GM12878 (cell line): ENCODE measurements at regions not wholly inside any gene's neighbourhood (a gene's known extent, or its start where the extent isn't known, plus 50 kb on each side); places are given as distances from the start of the nearest gene placed in this dataset.

Experiments used
- ATAC-seq: fragments of 200-7000 bp; cut with Tn5 transposase; 3 replicates; pipeline ENCODE4 v1.9.1; 2020; ENCODE audit warnings: mild to moderate bottlenecking, moderate library complexity
- BruUV-seq: library from RNA; stranded (reverse); fragments of 400-500 nt; replicated peaks from 2 replicates; lab custom pipeline; 2021; lab: Mats Ljungman, UMichigan
- CTCF ChIA-PET: fragments of 300-600 bp; sonication (Branson Sonifier 250); formaldehyde crosslinking; extraction: SDS; loops from one replicate; lab custom pipeline; 2021; ENCODE audit warnings: inconsistent platforms; lab: Yijun Ruan, JAX
- POLR2A ChIA-PET: fragments of 350-600 bp; formaldehyde crosslinking; extraction: SDS; loops from one replicate; lab custom pipeline; 2021; ENCODE audit warnings: inconsistent platforms; lab: Charles Lee
- RAD21 ChIA-PET: fragments of 300-600 bp; sonication (Branson Sonifier 250); formaldehyde crosslinking; loops from one replicate; lab custom pipeline; 2023; ENCODE audit warnings: antibody characterized with exemption; ENCODE audit not compliant: unreplicated experiment; lab: Charles Lee
- SMC1A ChIA-PET: fragments of 300-600 bp; sonication (Branson Sonifier 250); formaldehyde crosslinking; loops from one replicate; lab custom pipeline; 2023; ENCODE audit not compliant: unreplicated experiment, uncharacterized antibody; lab: Charles Lee
- DNase-seq: peaks from one replicate; pipeline ENCODE4 v3.0.0-alpha.2; 2011; ENCODE audit warnings: low read depth, low spot score
- FAIRE-seq: peaks from 3 replicates; lab custom pipeline; 2011; peaks lifted over from hg19 to GRCh38; lab: Jason Lieb, UNC
- H2AFZ ChIP-seq: 2 replicates; pipeline ENCODE4 v1.6.0; 2011; ENCODE audit warnings: low read depth, low read length, control low read depth; ENCODE audit not compliant: control insufficient read depth
- H3K27ac ChIP-seq: 2 replicates; pipeline ENCODE4 v1.5.1; 2011; ENCODE audit warnings: control low read depth; ENCODE audit not compliant: control insufficient read depth, insufficient read depth
- H3K27me3 ChIP-seq, 2 experiments: replicated peaks in 1 of 2; 2 replicates each; pipeline versions ENCODE4 v1.6.0 to v1.6.1; 2011; ENCODE audit warnings: low read length in 1 of 2; ENCODE audit not compliant: control insufficient read depth in 2 of 2, insufficient read depth in 2 of 2
- H3K36me3 ChIP-seq, 2 experiments: 2 replicates each; pipeline ENCODE4 v1.5.1; 2011; ENCODE audit warnings: low read length in 1 of 2; ENCODE audit not compliant: control insufficient read depth in 2 of 2, insufficient read depth in 2 of 2
- H3K4me1 ChIP-seq: 2 replicates; pipeline ENCODE4 v1.6.1; 2011; ENCODE audit warnings: mild to moderate bottlenecking, low read length, moderate library complexity, mixed read lengths; ENCODE audit not compliant: control insufficient read depth, insufficient read depth
- H3K4me2 ChIP-seq: 2 replicates; pipeline ENCODE4 v1.6.0; 2011; ENCODE audit warnings: control low read depth; ENCODE audit not compliant: control insufficient read depth, insufficient read depth
- H3K4me3 ChIP-seq: fragments of 200-600 bp; sonication (generic); 2 replicates; pipeline ENCODE4 v1.5.1; 2016
- H3K79me2 ChIP-seq: 2 replicates; pipeline ENCODE4 v1.6.0; 2011; ENCODE audit warnings: low read length; ENCODE audit not compliant: control insufficient read depth, insufficient read depth
- H3K9ac ChIP-seq: 2 replicates; pipeline ENCODE4 v1.8.0; 2011; ENCODE audit warnings: low read length, control low read depth, mixed read lengths; ENCODE audit not compliant: control insufficient read depth, insufficient read depth
- H3K9me3 ChIP-seq: replicated peaks from 3 replicates; pipeline ENCODE4 v1.5.1; 2011; ENCODE audit warnings: mild to moderate bottlenecking, low read length; ENCODE audit not compliant: control insufficient read depth, insufficient read depth
- H4K20me1 ChIP-seq: 2 replicates; pipeline ENCODE4 v1.6.0; 2011; ENCODE audit not compliant: control insufficient read depth, insufficient read depth
- E2F8 ChIP-seq: fragments of 450-650 bp; IDR thresholded peaks from 2 replicates; pipeline ENCODE4 v1.6.1; 2018; ENCODE audit warnings: mild to moderate bottlenecking, low read depth, moderate library complexity; ENCODE audit not compliant: partially characterized antibody
- IKZF2 ChIP-seq, 2 experiments: fragments of 450-650 bp; IDR thresholded peaks; 2 replicates each; pipeline ENCODE4 v1.6.1; 2017; ENCODE audit warnings: mild to moderate bottlenecking in 2 of 2, moderate library complexity in 2 of 2
- JUNB ChIP-seq: IDR thresholded peaks from 2 replicates; pipeline ENCODE4 v1.6.1; 2016; ENCODE audit warnings: antibody characterized with exemption, mild to moderate bottlenecking
- KAT2A ChIP-seq: conservative IDR thresholded peaks from 2 replicates; pipeline ENCODE4 v1.6.1; 2011; ENCODE audit warnings: low read depth, low read length; ENCODE audit not compliant: control insufficient read depth
- MXI1 ChIP-seq: fragments of 150-350 bp; IDR thresholded peaks from 2 replicates; pipeline ENCODE4 v1.6.1; 2011; ENCODE audit warnings: low read depth, mild to moderate bottlenecking, inconsistent platforms, low read length, improper control_type of control experiment
- SMAD5 ChIP-seq: IDR thresholded peaks from 2 replicates; pipeline ENCODE4 v1.6.1; 2016; ENCODE audit warnings: antibody characterized with exemption, low read depth
- YY1 ChIP-seq: IDR thresholded peaks from 2 replicates; pipeline ENCODE4 v1.6.1; 2011; ENCODE audit warnings: low read depth, mild to moderate bottlenecking, low read length
- ZBTB11 ChIP-seq: fragments of 450-650 bp; formaldehyde crosslinking; IDR thresholded peaks from 2 replicates; pipeline ENCODE4 v1.5.0; 2022; ENCODE audit warnings: mild to moderate bottlenecking, missing genetic modification characterization
- WGBS: methylation state at CpG from one replicate; pipeline ENCODE4 v1.1.6; 2016; ENCODE audit warnings: low lambda C conversion rate; ENCODE audit not compliant: insufficient replicate concordance, insufficient coverage; ENCODE audit errors: missing lambda C conversion rate; 5-methylcytosine and 5-hydroxymethylcytosine counted together
- in situ Hi-C: fragments of 300-500 bp; cut with MboI; formaldehyde crosslinking; loops from 9 replicates; pipeline ENCODE4 v1.14.3; 2018; ENCODE audit warnings: mixed read lengths
- intact Hi-C: fragments of 100-400 bp; cut with micrococcal nuclease; formaldehyde crosslinking; loops from one replicate; pipeline ENCODE4 v1.14.2; 2022; ENCODE audit not compliant: unreplicated experiment

GRCh38 chr13:107874456-107874855 is 340.9 kb downstream of the LIG4 start:
- TF ChIP-seq KAT2A (no peak), IKZF2 (IDR thresholded peaks at IDR 0.05) (no peak), MXI1 (no peak), ZBTB11 (CRISPR knock-in tag) (no peak), JUNB (no peak), SMAD5 (no peak), YY1 (no peak), E2F8 (no peak)
- Histone ChIP-seq H3K36me3 (no peaks in the 10 kb centered on the region), H3K9me3 (no peaks in the 10 kb centered on the region), H4K20me1 (no peaks in the 10 kb centered on the region), H3K27ac (no peak overlapping the region), H3K27me3 (no peaks in the 10 kb centered on the region), H3K4me2 (no peak overlapping the region), H3K4me3 (no peak overlapping the region), H3K4me1 (no peaks in the 10 kb centered on the region), H2AFZ (no peak overlapping the region), H3K79me2 (no peaks in the 10 kb centered on the region), H3K9ac (no peak overlapping the region)
- ATAC-seq (no peak), FAIRE-seq (no peak), DNase-seq (no peak)
- CTCF ChIA-PET: no interaction called here
- intact Hi-C loops: no loop called here
- in situ Hi-C loops: no loop called here
- RAD21 ChIA-PET: no interaction called here
- no TSS peak for BruUV-seq
- SMC1A ChIA-PET: no interaction called here
- WGBS: 61% methylated on average over 3 of the region's 3 CpGs
- POLR2A ChIA-PET: no interaction called here
